Osteoblast (primary cell): ENCODE measurements at regions not wholly inside any gene's neighbourhood (a gene's known extent, or its start where the extent isn't known, plus 50 kb on each side); places are given as distances from the start of the nearest gene placed in this dataset.

Source experiments
- DNase-seq: peaks from one replicate; pipeline ENCODE4 v3.0.0; 2011; ENCODE audit warnings: low spot score, mixed read lengths; ENCODE audit not compliant: insufficient read length; ENCODE audit errors: missing footprints
- H2AFZ ChIP-seq: 2 replicates; pipeline ENCODE4 v1.6.0; 2011; ENCODE audit warnings: mild to moderate bottlenecking, low read length
- H3K27ac ChIP-seq: 2 replicates; pipeline ENCODE4 v1.5.1; 2011; ENCODE audit warnings: mild to moderate bottlenecking, low read depth, low read length, moderate library complexity
- H3K27me3 ChIP-seq: 2 replicates; pipeline ENCODE4 v1.6.0; 2012; ENCODE audit warnings: mild to moderate bottlenecking, control low read depth, inconsistent platforms, low read length, moderate library complexity; ENCODE audit not compliant: insufficient read depth
- H3K36me3 ChIP-seq: 2 replicates; pipeline ENCODE4 v1.5.1; 2011; ENCODE audit warnings: mild to moderate bottlenecking, low read length, control low read depth, moderate library complexity; ENCODE audit not compliant: insufficient read depth
- H3K4me1 ChIP-seq: 2 replicates; pipeline ENCODE4 v1.5.1; 2011; ENCODE audit warnings: mild to moderate bottlenecking, low read length, control low read depth, moderate library complexity; ENCODE audit not compliant: insufficient read depth
- H3K4me2 ChIP-seq: 2 replicates; pipeline ENCODE4 v1.6.0; 2011; ENCODE audit warnings: mild to moderate bottlenecking, low read length; ENCODE audit not compliant: insufficient read depth
- H3K4me3 ChIP-seq: fragments of 200-600 bp; sonication (generic); 3 replicates; pipeline ENCODE4 v1.5.1; 2012; ENCODE audit warnings: mild to moderate bottlenecking, low read length, inconsistent platforms; ENCODE audit not compliant: insufficient read depth
- H3K79me2 ChIP-seq: 2 replicates; pipeline ENCODE4 v1.6.0; 2012; ENCODE audit warnings: mild to moderate bottlenecking, low read length, control low read depth, inconsistent platforms; ENCODE audit not compliant: insufficient read depth
- H3K9me3 ChIP-seq: 2 replicates; pipeline ENCODE4 v1.5.1; 2011; ENCODE audit warnings: low read depth, low read length, control low read depth
- H4K20me1 ChIP-seq: 2 replicates; pipeline ENCODE4 v1.6.0; 2012; ENCODE audit warnings: mild to moderate bottlenecking, low read length, control low read depth; ENCODE audit not compliant: insufficient read depth
- TF ChIP-seq, protein P1 (sequence below): IDR thresholded peaks from 2 replicates; pipeline ENCODE4 v1.5.1; 2011; ENCODE audit warnings: mild to moderate bottlenecking, low read depth, low read length, moderate library complexity; ENCODE audit errors: extremely low read depth

GRCh38 chr2:83695037-83695436 lies 764.0 kb downstream of the SUCLG1 start:
- no peaks in the 10 kb centered on the region for H3K79me2 ChIP-seq
- no peaks in the 10 kb centered on the region for H4K20me1 ChIP-seq
- no peaks in the 10 kb centered on the region for H3K9me3 ChIP-seq
- no peaks in the 10 kb centered on the region for H3K27me3 ChIP-seq
- no peak overlapping the region for H2AFZ ChIP-seq
- H3K36me3 ChIP-seq: no peaks in the 10 kb centered on the region
- H3K4me1 ChIP-seq: no peaks in the 10 kb centered on the region
- no peak for DNase-seq
- no peak overlapping the region for H3K4me2 ChIP-seq
- no peak overlapping the region for H3K4me3 ChIP-seq
- H3K27ac ChIP-seq: no peak overlapping the region
- TF ChIP-seq, protein P1, sequence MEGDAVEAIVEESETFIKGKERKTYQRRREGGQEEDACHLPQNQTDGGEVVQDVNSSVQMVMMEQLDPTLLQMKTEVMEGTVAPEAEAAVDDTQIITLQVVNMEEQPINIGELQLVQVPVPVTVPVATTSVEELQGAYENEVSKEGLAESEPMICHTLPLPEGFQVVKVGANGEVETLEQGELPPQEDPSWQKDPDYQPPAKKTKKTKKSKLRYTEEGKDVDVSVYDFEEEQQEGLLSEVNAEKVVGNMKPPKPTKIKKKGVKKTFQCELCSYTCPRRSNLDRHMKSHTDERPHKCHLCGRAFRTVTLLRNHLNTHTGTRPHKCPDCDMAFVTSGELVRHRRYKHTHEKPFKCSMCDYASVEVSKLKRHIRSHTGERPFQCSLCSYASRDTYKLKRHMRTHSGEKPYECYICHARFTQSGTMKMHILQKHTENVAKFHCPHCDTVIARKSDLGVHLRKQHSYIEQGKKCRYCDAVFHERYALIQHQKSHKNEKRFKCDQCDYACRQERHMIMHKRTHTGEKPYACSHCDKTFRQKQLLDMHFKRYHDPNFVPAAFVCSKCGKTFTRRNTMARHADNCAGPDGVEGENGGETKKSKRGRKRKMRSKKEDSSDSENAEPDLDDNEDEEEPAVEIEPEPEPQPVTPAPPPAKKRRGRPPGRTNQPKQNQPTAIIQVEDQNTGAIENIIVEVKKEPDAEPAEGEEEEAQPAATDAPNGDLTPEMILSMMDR: no peak

GRCh38 chr2:83689402-83689801 lies 769.7 kb downstream of the SUCLG1 start:
- DNase-seq: no peak
- Histone ChIP-seq H3K9me3 (no peaks in the 10 kb centered on the region), H3K27ac (no peak overlapping the region), H2AFZ (no peak overlapping the region), H3K27me3 (no peaks in the 10 kb centered on the region), H3K4me2 (no peak overlapping the region), H3K79me2 (no peaks in the 10 kb centered on the region), H3K4me3 (no peak overlapping the region), H3K4me1 (no peaks in the 10 kb centered on the region), H4K20me1 (no peaks in the 10 kb centered on the region), H3K36me3 (no peaks in the 10 kb centered on the region)
- TF ChIP-seq, protein P1: no peak

DNA sequence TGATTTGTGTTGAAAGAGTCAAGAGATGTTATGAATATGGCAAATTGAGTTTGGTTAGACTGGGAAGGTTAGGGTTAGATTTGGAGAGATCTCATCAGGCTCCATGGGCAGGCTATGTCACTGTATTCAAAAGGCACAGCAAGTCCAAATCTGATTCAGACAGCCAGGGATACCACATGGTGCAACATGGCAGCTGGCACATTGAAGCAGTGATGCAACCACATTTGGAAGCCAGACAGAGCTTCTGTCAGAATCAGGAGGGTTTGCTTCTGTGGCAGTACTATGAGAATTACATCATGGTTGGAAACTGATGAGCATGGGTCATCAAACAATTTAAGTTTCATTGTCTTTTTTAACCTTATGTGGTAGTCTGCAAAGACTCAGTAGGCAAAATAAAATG lies 772.2 kb downstream of the SUCLG1 start:
- no peaks in the 10 kb centered on the region for H3K36me3 ChIP-seq
- H3K9me3 ChIP-seq: no peaks in the 10 kb centered on the region
- TF ChIP-seq, protein P1: no peak
- H2AFZ ChIP-seq: no peak overlapping the region
- no peaks in the 10 kb centered on the region for H3K4me1 ChIP-seq
- H4K20me1 ChIP-seq: no peaks in the 10 kb centered on the region
- H3K4me3 ChIP-seq: no peak overlapping the region
- H3K4me2 ChIP-seq: no peak overlapping the region
- H3K27me3 ChIP-seq: no peaks in the 10 kb centered on the region
- no peak for DNase-seq
- H3K27ac ChIP-seq: no peak overlapping the region
- no peaks in the 10 kb centered on the region for H3K79me2 ChIP-seq

GRCh38 chr2:83674050-83674449 lies 785.0 kb downstream of the SUCLG1 start:
- H3K4me3 ChIP-seq: no peak overlapping the region

More at GRCh38 chr2:83674050-83674449, 785.0 kb downstream of the SUCLG1 start:
- DNase-seq: no peak
- Histone ChIP-seq H3K27ac (no peak overlapping the region), H4K20me1 (no peaks in the 10 kb centered on the region), H3K79me2 (no peaks in the 10 kb centered on the region), H2AFZ (no peak overlapping the region), H3K36me3 (no peaks in the 10 kb centered on the region), H3K27me3 (no peaks in the 10 kb centered on the region), H3K4me2 (no peak overlapping the region), H3K9me3 (no peaks in the 10 kb centered on the region), H3K4me1 (no peaks in the 10 kb centered on the region)
- TF ChIP-seq, protein P1: no peak
